BJ (cell line): ENCODE measurements at regions not wholly inside any gene's neighbourhood (a gene's known extent, or its start where the extent isn't known, plus 50 kb on each side); places are given as distances from the start of the nearest gene placed in this dataset.

ENCODE experiments used
- CTCF ChIA-PET: fragments of 350-600 bp; formaldehyde crosslinking; extraction: SDS; loops from one replicate; lab custom pipeline; 2021; ENCODE audit warnings: antibody characterized with exemption, inconsistent platforms; lab: Yijun Ruan, JAX
- POLR2A ChIA-PET: fragments of 300-600 bp; sonication (Branson Sonifier 250); formaldehyde crosslinking; extraction: SDS; loops from one replicate; lab custom pipeline; 2021; ENCODE audit warnings: antibody characterized with exemption; lab: Charles Lee
- DNase-seq: peaks from one replicate; pipeline ENCODE4 v3.0.0-alpha.2; 2011; ENCODE audit warnings: low read depth
- H3K27me3 ChIP-seq: 2 replicates; pipeline ENCODE4 v1.6.0; 2011; ENCODE audit warnings: low read length; ENCODE audit not compliant: control insufficient read depth, insufficient read depth
- H3K36me3 ChIP-seq: 2 replicates; pipeline ENCODE4 v1.5.1; 2011; ENCODE audit warnings: low read length; ENCODE audit not compliant: control insufficient read depth, insufficient read depth
- H3K4me3 ChIP-seq: 2 replicates; pipeline ENCODE4 v1.5.1; 2011; ENCODE audit warnings: low read depth, mild to moderate bottlenecking, control low read depth, low read length
- CTCF ChIP-seq: IDR thresholded peaks from 2 replicates; pipeline ENCODE4 v1.5.1; 2011; ENCODE audit warnings: low read depth, mild to moderate bottlenecking, control low read depth, inconsistent platforms, low read length, moderate library complexity; ENCODE audit not compliant: insufficient read depth

- H3K4me3 ChIP-seq, result no peak overlapping the region
- no peak for TF ChIP-seq CTCF
- H3K27me3 ChIP-seq, result no peaks in the 10 kb centered on the region
- ChIA-PET CTCF (no interaction called here), POLR2A (no interaction called here)
- DNase-seq, result no peak
- H3K36me3 ChIP-seq, result no peaks in the 10 kb centered on the region
These were observed 131.0 kb upstream of the ZNF804B start for GRCh38 chr7:88628363-88629085.

- no peak for DNase-seq
- no peak overlapping the region for H3K4me3 ChIP-seq
- no peaks in the 10 kb centered on the region for H3K27me3 ChIP-seq
- H3K36me3 ChIP-seq, result no peaks in the 10 kb centered on the region
- no peak for TF ChIP-seq CTCF
- CTCF ChIA-PET, result no interaction called here
- POLR2A ChIA-PET, result no interaction called here
These were observed 142.3 kb upstream of the ZNF804B start for GRCh38 chr7:88617185-88617584.

GRCh38 chr7:88615336-88615735 is 144.2 kb upstream of the ZNF804B start:
- no peaks in the 10 kb centered on the region for H3K27me3 ChIP-seq
- POLR2A ChIA-PET, result no interaction called here
- DNase-seq, result no peak
- H3K4me3 ChIP-seq, result no peak overlapping the region
- no peak for TF ChIP-seq CTCF
- CTCF ChIA-PET, result no interaction called here
- no peaks in the 10 kb centered on the region for H3K36me3 ChIP-seq

GRCh38 chr7:88614736-88615135 is 144.8 kb upstream of the ZNF804B start:
- no peak for TF ChIP-seq CTCF
- no peak for DNase-seq
- Histone ChIP-seq H3K4me3 (no peak overlapping the region), H3K27me3 (no peaks in the 10 kb centered on the region), H3K36me3 (no peaks in the 10 kb centered on the region)
- ChIA-PET POLR2A (no interaction called here), CTCF (no interaction called here)

- no peaks in the 10 kb centered on the region for H3K36me3 ChIP-seq
- POLR2A ChIA-PET, result no interaction called here
- CTCF ChIA-PET, result no interaction called here
- H3K4me3 ChIP-seq, result no peak overlapping the region
- no peaks in the 10 kb centered on the region for H3K27me3 ChIP-seq
- no peak for TF ChIP-seq CTCF
- no peak for DNase-seq
These were observed 148.6 kb upstream of the ZNF804B start for GRCh38 chr7:88610942-88611341.
